HL-60 (cell line): ENCODE measurements at regions not wholly inside any gene's neighbourhood (a gene's known extent, or its start where the extent isn't known, plus 50 kb on each side); places are given as distances from the start of the nearest gene placed in this dataset.

Experiments
- CTCF ChIP-seq: IDR thresholded peaks from one replicate; pipeline ENCODE4 v1.5.1; 2011; ENCODE audit warnings: low read length, control low read depth, inconsistent platforms; ENCODE audit not compliant: insufficient read depth
- REST ChIP-seq: IDR thresholded peaks from 2 replicates; pipeline ENCODE4 v1.6.1; 2012; ENCODE audit warnings: low read depth; ENCODE audit not compliant: insufficient replicate concordance

DNA sequence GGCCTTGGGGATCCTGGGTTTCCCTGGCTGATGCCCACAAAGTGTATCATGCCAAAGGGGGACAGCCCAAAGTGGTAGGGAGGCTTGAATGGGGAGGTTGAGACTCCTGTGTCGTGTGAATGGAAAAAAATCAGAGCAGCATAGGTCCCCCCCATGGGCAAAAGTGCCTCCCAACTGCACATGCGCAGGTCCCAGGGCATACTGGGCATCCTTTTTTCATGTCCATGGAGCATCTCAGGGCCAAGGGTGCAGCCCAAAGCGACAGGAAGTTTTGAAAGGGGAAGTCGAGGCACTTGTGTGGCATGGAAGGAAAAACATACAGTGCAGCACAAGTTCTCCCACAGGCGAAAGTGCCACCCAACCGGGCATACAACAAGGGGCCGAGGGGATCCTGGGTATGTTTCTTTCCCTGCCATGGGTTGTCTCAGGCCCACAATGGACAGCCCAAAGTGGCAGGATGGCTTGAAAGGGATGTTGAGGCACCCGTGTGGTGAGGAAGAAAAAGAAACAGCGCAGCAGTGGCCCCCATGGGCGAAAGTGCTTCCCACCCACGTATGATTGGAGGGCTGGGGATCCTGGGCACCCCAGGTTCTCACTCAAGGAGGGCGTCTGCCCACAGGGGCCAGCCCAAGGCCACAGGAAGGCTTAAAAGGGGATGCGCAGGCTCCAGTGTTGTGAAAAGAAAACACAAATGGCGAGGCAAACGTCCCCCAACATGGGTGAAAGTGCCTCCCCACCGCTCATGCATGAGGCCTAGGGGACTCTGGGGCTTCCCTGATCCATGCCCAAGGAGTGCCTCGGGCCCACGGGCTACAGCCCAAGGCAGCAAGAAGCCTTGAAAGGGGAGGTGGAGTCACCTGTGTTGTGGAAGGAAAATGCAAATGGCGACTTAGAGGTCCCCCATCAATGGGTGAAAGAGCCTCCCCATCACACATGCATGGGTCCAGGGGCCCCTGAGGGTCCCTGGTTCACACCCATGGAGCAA lies 573.7 kb downstream of the ALG10 start:
- TF ChIP-seq CTCF = no peak
- TF ChIP-seq REST = no peak
